Fibroblast of mammary gland (primary cell): ENCODE measurements at regions not wholly inside any gene's neighbourhood (a gene's known extent, or its start where the extent isn't known, plus 50 kb on each side); places are given as distances from the start of the nearest gene placed in this dataset.
"Not testable (repeated sequence)": the region's sequence is repeated elsewhere in the genome, so short reads cannot be mapped to it uniquely, and the experiment has no call there.

Source experiments
- DNase-seq: peaks from one replicate; pipeline ENCODE4 v3.0.0-alpha.2; 2010; ENCODE audit warnings: low read depth
- H3K4me3 ChIP-seq: 2 replicates; pipeline ENCODE4 v1.5.1; 2011; ENCODE audit warnings: low read depth, mild to moderate bottlenecking, low read length, moderate library complexity; ENCODE audit not compliant: control insufficient read depth
- TF ChIP-seq, protein P1 (sequence below): conservative IDR thresholded peaks from 2 replicates; pipeline ENCODE4 v1.5.1; 2011; ENCODE audit warnings: low read depth, low read length, inconsistent platforms; ENCODE audit not compliant: control insufficient read depth, insufficient read depth

DNA sequence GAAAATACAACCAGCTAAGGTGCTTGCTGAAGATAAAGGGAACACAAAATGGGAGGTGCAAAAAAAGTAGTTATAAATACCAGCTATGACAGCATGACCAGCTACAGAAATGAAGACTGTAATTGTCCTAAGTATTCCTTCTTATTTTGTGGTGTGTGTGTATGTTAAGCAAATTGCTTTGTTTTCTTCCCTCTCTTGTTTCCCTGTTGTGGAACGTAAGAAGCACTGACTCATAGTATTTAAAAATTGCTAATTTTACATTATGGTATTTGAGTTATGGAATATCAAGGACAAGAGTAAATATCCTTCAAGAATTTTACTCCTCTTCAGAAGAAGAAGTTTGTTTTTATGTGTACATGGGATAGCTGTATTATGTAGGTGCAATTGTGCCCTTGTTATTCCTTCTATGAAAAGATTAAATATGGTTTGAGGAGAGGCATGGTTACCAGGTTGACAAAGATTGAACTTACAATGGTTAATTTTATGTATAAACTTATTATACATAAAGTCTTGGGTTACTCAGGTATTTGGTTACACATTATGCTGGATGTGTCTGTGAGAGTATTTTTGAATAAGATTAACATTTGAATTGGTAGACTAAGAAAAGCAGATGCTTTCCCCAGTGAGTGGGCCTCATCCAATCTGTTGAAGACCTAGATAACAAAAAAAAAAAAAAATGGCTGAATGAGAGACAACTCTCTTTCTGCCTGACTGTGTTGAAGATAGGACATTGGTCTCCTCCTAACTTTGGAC lies 1132.1 kb upstream of the ALCAM start:
- TF ChIP-seq, protein P1, sequence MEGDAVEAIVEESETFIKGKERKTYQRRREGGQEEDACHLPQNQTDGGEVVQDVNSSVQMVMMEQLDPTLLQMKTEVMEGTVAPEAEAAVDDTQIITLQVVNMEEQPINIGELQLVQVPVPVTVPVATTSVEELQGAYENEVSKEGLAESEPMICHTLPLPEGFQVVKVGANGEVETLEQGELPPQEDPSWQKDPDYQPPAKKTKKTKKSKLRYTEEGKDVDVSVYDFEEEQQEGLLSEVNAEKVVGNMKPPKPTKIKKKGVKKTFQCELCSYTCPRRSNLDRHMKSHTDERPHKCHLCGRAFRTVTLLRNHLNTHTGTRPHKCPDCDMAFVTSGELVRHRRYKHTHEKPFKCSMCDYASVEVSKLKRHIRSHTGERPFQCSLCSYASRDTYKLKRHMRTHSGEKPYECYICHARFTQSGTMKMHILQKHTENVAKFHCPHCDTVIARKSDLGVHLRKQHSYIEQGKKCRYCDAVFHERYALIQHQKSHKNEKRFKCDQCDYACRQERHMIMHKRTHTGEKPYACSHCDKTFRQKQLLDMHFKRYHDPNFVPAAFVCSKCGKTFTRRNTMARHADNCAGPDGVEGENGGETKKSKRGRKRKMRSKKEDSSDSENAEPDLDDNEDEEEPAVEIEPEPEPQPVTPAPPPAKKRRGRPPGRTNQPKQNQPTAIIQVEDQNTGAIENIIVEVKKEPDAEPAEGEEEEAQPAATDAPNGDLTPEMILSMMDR, result no peak
- H3K4me3 ChIP-seq, result no peak overlapping the region
- no peak for DNase-seq

DNA sequence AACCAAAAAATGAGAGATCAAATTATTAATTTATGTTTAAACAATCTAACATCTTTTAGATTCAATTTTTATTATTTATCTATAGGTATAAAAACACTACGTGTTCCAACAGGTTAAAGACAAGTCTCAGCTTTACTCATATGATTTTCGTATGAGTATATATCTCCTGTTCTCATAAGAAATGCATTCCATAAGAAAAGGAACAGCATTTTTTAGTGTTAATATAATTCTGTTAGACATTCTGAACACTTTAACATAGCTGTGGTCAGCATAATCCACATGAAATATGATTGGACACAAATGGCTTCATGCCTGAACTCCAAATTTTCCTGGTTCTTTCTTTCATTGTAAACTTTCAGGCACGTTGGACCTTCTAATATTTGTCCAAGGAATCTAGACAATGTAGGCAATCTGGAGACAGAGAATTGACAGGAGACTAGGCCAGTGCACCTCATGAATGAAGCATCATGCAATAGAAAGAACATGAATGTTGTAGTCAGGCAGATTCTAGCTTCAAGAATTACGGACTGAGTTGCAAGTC lies 1122.0 kb upstream of the ALCAM start:
- TF ChIP-seq, protein P1, result no peak
- H3K4me3 ChIP-seq, result no peak overlapping the region
- DNase-seq, result no peak

DNA sequence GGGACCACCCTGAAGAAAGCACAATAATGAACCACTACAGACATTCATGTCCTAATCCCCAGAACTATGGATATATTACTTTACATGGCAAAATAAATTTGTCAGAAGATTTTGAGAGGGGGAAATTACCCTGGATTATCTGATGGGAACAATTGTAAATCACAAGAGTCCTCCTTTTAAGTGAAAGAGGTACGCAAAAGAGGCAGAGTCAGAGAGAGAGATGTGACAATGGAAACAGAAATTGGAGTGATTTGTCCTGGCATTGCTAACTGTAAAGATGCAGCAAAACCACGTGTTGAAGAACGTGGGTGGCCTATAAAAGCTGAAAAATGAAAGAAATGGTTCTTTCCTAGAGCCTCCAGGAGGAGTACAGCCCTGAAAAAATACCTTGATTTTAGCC lies 1121.4 kb upstream of the ALCAM start:
- no peak overlapping the region for H3K4me3 ChIP-seq
- TF ChIP-seq, protein P1, result no peak
- no peak for DNase-seq

DNA sequence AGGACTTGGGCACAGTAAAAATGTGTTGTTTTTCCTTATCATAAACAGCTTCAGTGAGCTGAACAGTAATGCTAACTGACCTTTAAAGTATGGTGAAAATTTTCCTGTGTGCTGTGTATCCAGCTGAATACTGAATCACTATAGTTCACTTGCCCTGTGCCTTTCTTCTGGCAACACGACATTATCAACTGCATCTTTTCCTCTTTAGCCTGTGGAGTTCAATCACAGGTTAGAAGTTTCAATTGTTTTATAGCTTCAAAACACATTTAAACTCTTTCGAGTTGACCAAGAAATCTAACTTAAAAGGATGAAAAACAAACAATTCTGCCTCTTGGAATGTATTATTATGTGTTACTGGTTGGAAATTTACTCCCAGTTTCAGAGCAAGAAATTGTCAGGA lies 1120.7 kb upstream of the ALCAM start:
- no peak for DNase-seq
- H3K4me3 ChIP-seq, result no peak overlapping the region
- TF ChIP-seq, protein P1, result no peak

DNA sequence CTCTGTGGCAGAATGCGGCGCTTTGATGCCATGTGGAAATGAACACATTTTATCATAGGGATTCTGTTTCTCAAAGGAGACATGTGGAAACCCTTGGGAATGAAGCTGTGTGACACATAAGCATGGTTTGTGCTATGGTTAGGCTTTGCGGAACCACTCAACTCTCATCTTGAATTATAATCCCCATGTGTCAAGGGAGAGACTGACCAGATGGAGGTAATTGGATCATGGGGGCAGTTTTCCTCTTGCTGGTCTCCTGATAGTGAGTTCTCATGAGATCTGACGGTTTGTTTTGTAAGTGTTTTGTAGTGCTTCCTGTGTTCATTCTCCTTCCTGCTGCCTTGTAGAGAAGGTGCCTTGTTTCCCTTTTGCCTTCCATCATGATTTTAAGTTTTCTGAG lies 1109.2 kb upstream of the ALCAM start:
- DNase-seq, result no peak
- TF ChIP-seq, protein P1, result no peak
- H3K4me3 ChIP-seq, result no peak overlapping the region

DNA sequence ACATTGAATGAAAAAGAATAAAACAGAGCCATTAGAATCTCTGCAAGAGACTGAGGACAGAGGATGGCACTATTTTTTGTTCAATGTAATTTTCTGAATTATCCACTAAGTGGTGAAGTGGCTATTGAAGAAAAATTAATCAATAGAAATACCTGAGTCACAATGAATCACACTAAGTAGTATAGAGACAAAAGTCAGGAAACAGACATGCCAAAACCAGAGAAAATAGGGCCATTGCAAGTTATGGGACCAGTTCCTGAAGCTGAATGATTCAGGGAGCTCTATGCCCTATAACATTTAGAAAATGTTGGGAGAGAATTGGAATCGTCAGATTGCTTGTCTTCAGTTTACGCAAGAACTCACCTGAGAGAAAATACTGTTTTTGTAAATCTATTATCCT lies 1103.2 kb upstream of the ALCAM start:
- TF ChIP-seq, protein P1, result no peak
- no peak overlapping the region for H3K4me3 ChIP-seq
- DNase-seq, result no peak

DNA sequence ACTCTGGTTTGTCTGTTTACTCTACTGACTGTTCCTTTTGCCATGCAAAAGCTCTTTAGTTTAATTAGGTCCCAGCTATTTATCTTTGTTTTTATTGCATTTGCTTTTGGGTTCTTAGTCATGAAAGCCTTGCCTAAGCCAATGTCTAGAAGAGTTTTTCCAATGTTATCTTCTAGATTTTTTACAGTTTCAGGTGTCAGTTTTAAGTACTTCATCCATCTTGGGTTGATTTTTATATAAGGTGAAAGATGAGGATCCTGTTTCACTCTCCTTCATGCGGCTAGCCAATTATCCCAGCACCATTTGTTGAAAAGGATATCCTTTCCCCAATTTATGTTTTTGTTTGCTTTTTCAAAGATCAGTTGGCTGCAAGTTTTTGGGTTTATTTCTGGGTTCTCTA lies 1100.5 kb upstream of the ALCAM start:
- H3K4me3 ChIP-seq, DNase-seq: not testable (repeated sequence)
